Anterior cingulate cortex (tissue), 58 donors: ENCODE measurements at regions not wholly inside any gene's neighbourhood (a gene's known extent, or its start where the extent isn't known, plus 50 kb on each side); places are given as distances from the start of the nearest gene placed in this dataset.
"Not testable (repeated sequence)": the region's sequence is repeated elsewhere in the genome, so short reads cannot be mapped to it uniquely, and the experiment has no call there.

Experiments
- DNase-seq, 58 donors: peaks; one replicate each; lab custom pipeline; 2025; lab: John Stamatoyannopoulos, UW

- DNase-seq: no peak
These were observed 450.9 kb upstream of the NR3C2 start for GRCh38 chr4:148893095-148893494.

- no peak for DNase-seq
These were observed 441.7 kb upstream of the NR3C2 start for GRCh38 chr4:148883891-148884290.

- no peak for DNase-seq
These were observed 441.2 kb upstream of the NR3C2 start for GRCh38 chr4:148883435-148883834.

GRCh38 chr4:148881860-148882643, 439.8 kb upstream of the NR3C2 start:
- DNase-seq: no peak

GRCh38 chr4:148874331-148874730, 432.1 kb upstream of the NR3C2 start:
- DNase-seq: no peak

GRCh38 chr4:148868191-148868590, 426.0 kb upstream of the NR3C2 start:
- no peak for DNase-seq

GRCh38 chr4:148866666-148867065, 424.5 kb upstream of the NR3C2 start:
- DNase-seq: no peak

- no peak for DNase-seq
These were observed 415.8 kb upstream of the NR3C2 start for GRCh38 chr4:148857973-148858534.

GRCh38 chr4:148857239-148857972, 415.2 kb upstream of the NR3C2 start:
- DNase-seq: no peak

- no peak for DNase-seq
These were observed 412.0 kb upstream of the NR3C2 start for GRCh38 chr4:148854203-148854602.

- DNase-seq: no peak
These were observed 410.0 kb upstream of the NR3C2 start for GRCh38 chr4:148852092-148852699.

- DNase-seq: no peak
These were observed 408.2 kb upstream of the NR3C2 start for GRCh38 chr4:148850257-148850995.

GRCh38 chr4:148849581-148849980, 407.4 kb upstream of the NR3C2 start:
- DNase-seq: no peak

GRCh38 chr4:148847544-148848255, 405.5 kb upstream of the NR3C2 start:
- no peak for DNase-seq

GRCh38 chr4:148845609-148846008, 403.4 kb upstream of the NR3C2 start:
- no peak for DNase-seq

GRCh38 chr4:148843625-148844024, 401.4 kb upstream of the NR3C2 start:
- DNase-seq: no peak

- no peak for DNase-seq
These were observed 400.6 kb upstream of the NR3C2 start for GRCh38 chr4:148842843-148843242.

GRCh38 chr4:148837571-148837970, 395.4 kb upstream of the NR3C2 start:
- not testable (repeated sequence) for DNase-seq

- DNase-seq: peak in 2 of 58 donors; percentile 0 to 11
These were observed 392.8 kb upstream of the NR3C2 start for GRCh38 chr4:148834804-148835631.
